Esophagus squamous epithelium (tissue), 5 donors: ENCODE measurements at regions not wholly inside any gene's neighbourhood (a gene's known extent, or its start where the extent isn't known, plus 50 kb on each side); places are given as distances from the start of the nearest gene placed in this dataset.

ENCODE experiments used
- DNase-seq: peaks from one replicate; lab custom pipeline; 2025; lab: John Stamatoyannopoulos, UW
- H3K27ac ChIP-seq, 4 donors: fragments of 200-600 bp; sonication (generic); one replicate each; pipeline ENCODE4 v1.5.1; 2016 to 2019; ENCODE audit warnings: mild to moderate bottlenecking in 1 of 4
- H3K27me3 ChIP-seq, 4 donors: fragments of 200-600 bp; sonication (generic); 1 replicate in 3 of 4; 2 replicates in 1 of 4; pipeline versions ENCODE4 v1.5.1 to v1.6.0; 2017 to 2021; ENCODE audit warnings: antibody characterized with exemption in 1 of 4
- H3K36me3 ChIP-seq, 3 donors: fragments of 200-600 bp; sonication (generic); one replicate each; pipeline ENCODE4 v1.5.1; 2016 to 2019
- H3K4me1 ChIP-seq, 3 donors: fragments of 200-600 bp; sonication (generic); one replicate each; pipeline ENCODE4 v1.5.1; 2017 to 2019
- H3K4me3 ChIP-seq, 4 donors: fragments of 200-600 bp; sonication (generic); 1 replicate in 3 of 4; 2 replicates in 1 of 4; pipeline ENCODE4 v1.5.1; 2016 to 2019; ENCODE audit warnings: mild to moderate bottlenecking in 2 of 4, moderate library complexity in 1 of 4
- H3K9me3 ChIP-seq, 3 donors: fragments of 200-600 bp; sonication (generic); one replicate each; pipeline ENCODE4 v1.5.1; 2016 to 2019
- CTCF ChIP-seq, 6 experiments: fragments of 450-650 bp in 4 of 6; fragments of 200-600 bp in 2 of 6; sonication (generic) in 2 of 6; IDR thresholded peaks; one replicate each; pipeline ENCODE4 v1.5.1; 2016 to 2019; ENCODE audit warnings: antibody characterized with exemption in 6 of 6, mild to moderate bottlenecking in 4 of 6, moderate library complexity in 4 of 6
- POLR2A ChIP-seq, 4 donors: fragments of 450-650 bp; IDR thresholded peaks; one replicate each; pipeline ENCODE4 v1.6.1; 2017; ENCODE audit warnings: antibody characterized with exemption in 4 of 4, mild to moderate bottlenecking in 4 of 4, moderate library complexity in 3 of 4
- WGBS, 2 donors: methylation state at CpG; one replicate each; pipeline ENCODE4 v1.1.5; 2018; 5-methylcytosine and 5-hydroxymethylcytosine counted together
- intact Hi-C: fragments of 100-400 bp; cut with DNase I; formaldehyde crosslinking; loops from one replicate; pipeline ENCODE4 v1.15.0; 2022
- donor health status: DM: yes; HTN: yes; CAD: no.

DNA sequence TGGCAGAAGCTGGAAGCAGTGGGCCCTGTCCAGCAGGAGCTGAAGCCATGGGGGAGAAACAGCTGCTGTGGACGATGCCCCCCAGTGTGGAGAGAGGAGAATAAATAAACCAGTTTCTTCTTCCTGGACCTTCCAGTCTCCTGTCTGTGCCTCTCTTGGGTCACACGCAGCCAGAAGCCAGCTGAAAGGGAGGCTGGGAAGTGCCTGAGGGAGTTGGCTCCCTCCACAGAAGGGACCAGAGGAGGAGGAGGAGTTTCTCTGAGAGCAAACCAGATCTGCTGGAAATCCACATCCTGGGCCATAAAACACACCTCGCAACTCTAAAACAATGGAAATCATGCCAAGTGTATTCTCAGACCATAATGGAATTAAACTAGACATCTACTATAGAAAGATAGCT is 577.0 kb downstream of the CDH26 start:
- intact Hi-C loops, result no loop called here
- Histone ChIP-seq H3K27me3 (no peaks in the 10 kb centered on the region), H3K9me3 (no peaks in the 10 kb centered on the region), H3K27ac (no peak overlapping the region), H3K36me3 (no peaks in the 10 kb centered on the region), H3K4me1 (no peaks in the 10 kb centered on the region), H3K4me3 (no peak overlapping the region)
- DNase-seq, result no peak
- TF ChIP-seq POLR2A (IDR thresholded peaks at IDR 0.05) (no peak), CTCF (IDR thresholded peaks at IDR 0.05) (no peak)
- 56 to 60% methylated on average over 2 to 3 of the region's 3 CpGs for WGBS, 2 donors

DNA sequence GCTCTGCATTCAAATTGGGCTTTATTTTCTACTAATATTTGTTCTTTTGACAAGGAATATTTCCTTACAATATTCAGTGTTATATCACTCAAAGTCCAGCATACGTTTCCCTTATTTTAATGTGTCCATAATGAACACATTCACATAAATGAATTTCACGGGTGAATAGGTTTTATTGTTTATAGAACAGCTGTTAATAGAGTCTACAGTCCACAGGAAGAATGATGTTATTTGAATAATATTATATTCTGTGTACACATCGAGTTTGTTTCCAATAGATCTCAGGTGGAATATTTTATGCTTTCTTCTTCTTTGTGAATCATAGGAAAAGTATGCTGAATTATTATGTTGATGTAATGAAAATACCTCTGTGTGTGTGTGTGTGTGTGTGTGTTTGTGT is 582.4 kb downstream of the CDH26 start:
- DNase-seq, result no peak
- Histone ChIP-seq H3K4me1 (no peaks in the 10 kb centered on the region), H3K27ac (no peak overlapping the region), H3K9me3 (no peaks in the 10 kb centered on the region), H3K36me3 (no peaks in the 10 kb centered on the region), H3K4me3 (no peak overlapping the region), H3K27me3 (no peaks in the 10 kb centered on the region)
- WGBS, 2 donors, result 40% methylated on average over 3 of the region's 3 CpGs
- intact Hi-C loops, result no loop called here
- TF ChIP-seq CTCF (IDR thresholded peaks at IDR 0.05), result no peak
- TF ChIP-seq POLR2A (IDR thresholded peaks at IDR 0.05), result no peak

- Histone ChIP-seq H3K27me3 (no peaks in the 10 kb centered on the region), H3K27ac (no peak overlapping the region), H3K9me3 (no peaks in the 10 kb centered on the region), H3K4me1 (no peaks in the 10 kb centered on the region), H3K36me3 (no peaks in the 10 kb centered on the region), H3K4me3 (no peak overlapping the region)
- TF ChIP-seq CTCF (IDR thresholded peaks at IDR 0.05) (no peak), POLR2A (IDR thresholded peaks at IDR 0.05) (no peak)
- intact Hi-C loops, result no loop called here
- WGBS, 2 donors, result 16 to 24% methylated on average over 5 of the region's 5 CpGs
- DNase-seq, result no peak
Observed at GRCh38 chr20:60541991-60542390, 583.8 kb downstream of the CDH26 start.

DNA sequence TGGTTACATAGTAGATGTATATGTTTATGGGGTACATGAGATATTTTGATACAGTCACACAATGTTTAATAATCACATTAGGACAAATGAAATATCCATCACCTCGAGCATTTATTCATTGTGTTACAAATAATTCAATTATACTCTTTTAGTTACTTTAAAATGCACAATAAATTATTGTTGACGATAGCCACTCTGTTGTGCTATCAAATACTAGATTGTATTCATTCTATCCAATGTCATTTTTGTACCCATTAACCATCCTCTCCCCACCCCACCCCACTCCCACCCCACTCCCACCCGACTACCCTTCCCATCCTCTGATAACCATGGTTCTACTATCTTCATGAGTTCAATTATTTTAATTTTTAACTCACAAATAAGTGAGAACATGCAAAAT is 585.4 kb downstream of the CDH26 start:
- Histone ChIP-seq H3K9me3 (no peaks in the 10 kb centered on the region), H3K4me1 (no peaks in the 10 kb centered on the region), H3K27me3 (no peaks in the 10 kb centered on the region), H3K36me3 (no peaks in the 10 kb centered on the region), H3K4me3 (no peak overlapping the region), H3K27ac (no peak overlapping the region)
- WGBS, 2 donors, result 67 to 72% methylated on average over 3 of the region's 3 CpGs
- intact Hi-C loops, result no loop called here
- no peak for DNase-seq
- TF ChIP-seq POLR2A (IDR thresholded peaks at IDR 0.05), result no peak
- no peak for TF ChIP-seq CTCF (IDR thresholded peaks at IDR 0.05)

GRCh38 chr20:60553095-60553494 is 594.9 kb downstream of the CDH26 start:
- Histone ChIP-seq H3K36me3 (no peaks in the 10 kb centered on the region), H3K9me3 (peaks cover 0 to 7% (median 0%) of the 10 kb centered on the region in 3 donors), H3K27ac (no peak overlapping the region), H3K27me3 (no peaks in the 10 kb centered on the region), H3K4me3 (no peak overlapping the region), H3K4me1 (no peaks in the 10 kb centered on the region)
- 76 to 79% methylated on average over 5 of the region's 5 CpGs for WGBS, 2 donors
- no peak for DNase-seq
- no peak for TF ChIP-seq CTCF (IDR thresholded peaks at IDR 0.05)
- no peak for TF ChIP-seq POLR2A (IDR thresholded peaks at IDR 0.05)
- intact Hi-C loops, result no loop called here
